Mammary epithelial cell (primary cell): ENCODE measurements at regions not wholly inside any gene's neighbourhood (a gene's known extent, or its start where the extent isn't known, plus 50 kb on each side); places are given as distances from the start of the nearest gene placed in this dataset.

ENCODE experiments used
- EZH2 ChIP-seq: IDR thresholded peaks from 2 replicates; pipeline ENCODE4 v1.6.1; 2012; ENCODE audit warnings: low read length, inconsistent platforms, borderline replicate concordance
- TF ChIP-seq, protein P1 (sequence below), 2 donors: IDR thresholded peaks in 1 of 2; conservative IDR thresholded peaks in 1 of 2; 2 replicates each; pipeline ENCODE4 v1.5.1; 2011 to 2012; ENCODE audit warnings: inconsistent platforms in 2 of 2, low read length in 2 of 2, mild to moderate bottlenecking in 2 of 2, control low read depth in 1 of 2, low read depth in 1 of 2; ENCODE audit not compliant: insufficient read depth in 1 of 2; ENCODE audit errors: extremely low read depth in 1 of 2

- TF ChIP-seq, protein P1, sequence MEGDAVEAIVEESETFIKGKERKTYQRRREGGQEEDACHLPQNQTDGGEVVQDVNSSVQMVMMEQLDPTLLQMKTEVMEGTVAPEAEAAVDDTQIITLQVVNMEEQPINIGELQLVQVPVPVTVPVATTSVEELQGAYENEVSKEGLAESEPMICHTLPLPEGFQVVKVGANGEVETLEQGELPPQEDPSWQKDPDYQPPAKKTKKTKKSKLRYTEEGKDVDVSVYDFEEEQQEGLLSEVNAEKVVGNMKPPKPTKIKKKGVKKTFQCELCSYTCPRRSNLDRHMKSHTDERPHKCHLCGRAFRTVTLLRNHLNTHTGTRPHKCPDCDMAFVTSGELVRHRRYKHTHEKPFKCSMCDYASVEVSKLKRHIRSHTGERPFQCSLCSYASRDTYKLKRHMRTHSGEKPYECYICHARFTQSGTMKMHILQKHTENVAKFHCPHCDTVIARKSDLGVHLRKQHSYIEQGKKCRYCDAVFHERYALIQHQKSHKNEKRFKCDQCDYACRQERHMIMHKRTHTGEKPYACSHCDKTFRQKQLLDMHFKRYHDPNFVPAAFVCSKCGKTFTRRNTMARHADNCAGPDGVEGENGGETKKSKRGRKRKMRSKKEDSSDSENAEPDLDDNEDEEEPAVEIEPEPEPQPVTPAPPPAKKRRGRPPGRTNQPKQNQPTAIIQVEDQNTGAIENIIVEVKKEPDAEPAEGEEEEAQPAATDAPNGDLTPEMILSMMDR (conservative IDR thresholded peaks at IDR 0.05 in 1 of 2, IDR thresholded peaks at IDR 0.05 in 1 of 2; ENCODE audit: extremely low read depth in 1 of 2, insufficient read depth in 1 of 2, low read depth in 1 of 2, low read length in 2 of 2) = no peak
- TF ChIP-seq EZH2 = no peak
Observed at GRCh38 chr10:29067161-29067560, 221.7 kb upstream of the LYZL1 start.
